NCI-H2171 (cell line): ENCODE measurements at regions not wholly inside any gene's neighbourhood (a gene's known extent, or its start where the extent isn't known, plus 50 kb on each side); places are given as distances from the start of the nearest gene placed in this dataset.
"Not testable (repeated sequence)": the region's sequence is repeated elsewhere in the genome, so short reads cannot be mapped to it uniquely, and the experiment has no call there.

ENCODE experiments used
- DNase-seq: peaks from one replicate; lab custom pipeline; 2025; lab: John Stamatoyannopoulos, UW

GRCh38 chr12:89856431-89856830 lies 147.8 kb upstream of the ATP2B1 start:
- DNase-seq: no peak

GRCh38 chr12:89848732-89849131 lies 140.1 kb upstream of the ATP2B1 start:
- DNase-seq: no peak

- DNase-seq: no peak
Measured at GRCh38 chr12:89846473-89847055, 137.9 kb upstream of the ATP2B1 start.

GRCh38 chr12:89845767-89846166 lies 137.1 kb upstream of the ATP2B1 start:
- DNase-seq: no peak

GRCh38 chr12:89845366-89845765 lies 136.7 kb upstream of the ATP2B1 start:
- no peak for DNase-seq

GRCh38 chr12:89844539-89844938 lies 135.9 kb upstream of the ATP2B1 start:
- DNase-seq: no peak

- DNase-seq: no peak
Measured at GRCh38 chr12:89840162-89840922, 131.7 kb upstream of the ATP2B1 start.

- no peak for DNase-seq
Measured at GRCh38 chr12:89839444-89839843, 130.8 kb upstream of the ATP2B1 start.

- no peak for DNase-seq
Measured at GRCh38 chr12:89838833-89839232, 130.2 kb upstream of the ATP2B1 start.

GRCh38 chr12:89836026-89836425 lies 127.4 kb upstream of the ATP2B1 start:
- no peak for DNase-seq

GRCh38 chr12:89834676-89835075 lies 126.0 kb upstream of the ATP2B1 start:
- DNase-seq: no peak

GRCh38 chr12:89833337-89834252 lies 125.0 kb upstream of the ATP2B1 start:
- DNase-seq: no peak

- no peak for DNase-seq
Measured at GRCh38 chr12:89832336-89832735, 123.7 kb upstream of the ATP2B1 start.

- no peak for DNase-seq
Measured at GRCh38 chr12:89831310-89832095, 122.9 kb upstream of the ATP2B1 start.

GRCh38 chr12:89829434-89829975 lies 120.9 kb upstream of the ATP2B1 start:
- DNase-seq: no peak

- DNase-seq: no peak
Measured at GRCh38 chr12:89828575-89828974, 119.9 kb upstream of the ATP2B1 start.

GRCh38 chr12:89827592-89827991 lies 119.0 kb upstream of the ATP2B1 start:
- no peak for DNase-seq

GRCh38 chr12:89826468-89826867 lies 117.8 kb upstream of the ATP2B1 start:
- no peak for DNase-seq

- no peak for DNase-seq
Measured at GRCh38 chr12:89825591-89826449, 117.2 kb upstream of the ATP2B1 start.

- DNase-seq: no peak
Measured at GRCh38 chr12:89824822-89825221, 116.2 kb upstream of the ATP2B1 start.

GRCh38 chr12:89822992-89823391 lies 114.4 kb upstream of the ATP2B1 start:
- DNase-seq: not testable (repeated sequence)
